Activated CD4-positive, CD25-positive, alpha-beta regulatory T cell (primary cell): ENCODE measurements at regions not wholly inside any gene's neighbourhood (a gene's known extent, or its start where the extent isn't known, plus 50 kb on each side); places are given as distances from the start of the nearest gene placed in this dataset.
"Not testable (repeated sequence)": the region's sequence is repeated elsewhere in the genome, so short reads cannot be mapped to it uniquely, and the experiment has no call there.

Experiments
- DNase-seq, 4 experiments: peaks; one replicate each; lab custom pipeline; 2025; lab: John Stamatoyannopoulos, UW

DNA sequence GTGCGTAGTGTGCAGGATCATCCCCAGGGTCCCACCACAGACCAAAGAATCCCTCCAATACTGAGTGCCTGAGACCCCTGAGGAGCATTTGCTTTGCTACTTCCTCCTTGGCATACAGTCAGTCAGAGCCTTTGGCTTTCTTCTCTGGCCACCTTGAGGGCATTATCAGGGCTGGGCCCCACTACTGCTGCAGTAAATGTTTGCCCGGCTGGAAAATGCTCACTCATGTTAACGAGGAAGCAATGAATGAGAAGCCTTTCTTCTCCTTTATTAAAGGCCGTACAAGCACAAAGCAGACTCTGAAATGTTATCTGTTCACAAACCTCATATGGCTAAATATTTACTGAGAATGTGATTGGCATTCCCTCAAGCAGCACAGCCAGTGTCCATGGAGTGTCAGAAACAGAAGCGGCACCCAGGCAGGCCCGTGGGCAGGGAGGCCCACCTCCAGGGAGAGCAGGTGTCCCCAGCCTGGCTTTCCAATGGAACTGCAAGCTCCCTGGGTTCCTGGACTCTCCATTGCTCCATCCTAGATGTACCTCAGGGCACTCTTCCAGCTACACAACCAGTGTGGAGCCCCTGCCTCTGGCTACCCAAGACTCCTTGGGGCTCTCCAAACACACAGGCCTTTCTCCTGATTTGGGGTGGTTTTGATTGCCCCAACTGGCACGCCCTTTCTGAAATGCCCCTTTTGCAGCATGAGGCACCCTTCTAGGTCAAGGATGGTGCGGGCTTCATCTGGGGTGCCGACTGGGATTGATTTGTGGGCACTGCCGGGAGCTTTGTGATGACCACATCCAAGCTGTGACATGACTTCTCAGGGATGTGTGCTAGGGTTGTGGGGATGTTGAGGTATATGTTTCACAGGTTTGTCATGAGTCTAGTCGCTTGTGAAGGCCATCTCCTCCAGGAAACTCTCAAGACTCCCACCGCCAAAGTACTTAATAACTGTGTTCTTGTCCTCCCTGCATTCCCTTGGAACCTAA lies 195.6 kb downstream of the FAM43A start:
- no peak for DNase-seq

DNA sequence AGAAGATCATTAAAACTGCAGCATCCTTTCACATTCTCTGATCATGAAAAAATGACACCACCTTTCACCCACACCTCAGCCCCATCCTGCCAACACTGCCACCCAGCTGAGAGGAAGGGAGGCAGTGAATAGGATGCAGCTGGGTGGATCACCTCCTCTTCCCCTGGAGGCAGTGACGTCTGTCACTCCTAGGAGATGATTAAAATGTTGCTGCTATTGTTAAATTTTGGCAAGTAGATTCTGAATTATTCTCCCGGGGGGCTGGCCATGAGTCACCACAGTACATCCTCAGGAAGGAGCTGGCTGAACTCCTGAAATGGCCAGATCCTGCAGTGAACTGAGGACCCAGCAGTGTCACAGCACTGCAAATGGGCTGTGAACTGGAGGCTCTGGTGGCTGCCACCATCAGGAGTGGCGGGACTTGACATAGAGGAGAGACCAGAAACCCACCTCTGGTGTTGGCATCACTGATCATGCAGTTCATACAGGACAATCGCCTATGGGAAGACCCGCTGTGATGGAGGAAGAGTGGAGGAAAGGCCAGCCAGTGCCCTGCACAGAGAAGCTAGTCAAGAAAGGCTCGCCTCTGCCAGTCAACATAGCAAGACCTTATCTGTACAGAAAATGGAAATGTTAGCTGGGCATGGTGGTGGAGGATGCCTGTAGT lies 199.1 kb downstream of the FAM43A start:
- no peak for DNase-seq

DNA sequence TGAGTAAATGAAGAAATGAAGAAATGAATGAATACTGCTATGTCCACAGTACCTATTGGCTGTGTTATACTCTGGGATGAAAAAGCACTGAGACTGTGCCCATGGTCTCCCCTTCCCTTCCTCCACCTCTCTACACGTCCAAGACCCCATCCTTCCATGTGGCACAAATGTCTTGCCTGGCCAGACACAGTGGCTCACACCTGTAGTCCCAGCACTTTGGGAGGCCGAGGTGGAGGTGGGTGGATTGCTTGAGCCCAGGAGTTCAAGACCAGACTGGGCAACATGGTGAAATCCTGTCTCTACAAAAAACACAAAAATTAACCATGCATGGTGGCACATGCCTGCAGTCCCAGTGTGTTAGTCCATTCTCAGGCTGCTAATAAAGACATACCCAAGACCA lies 200.1 kb downstream of the FAM43A start:
- DNase-seq = no peak

- no peak for DNase-seq
Observed at GRCh38 chr3:194886836-194887235, 201.2 kb downstream of the FAM43A start.

DNA sequence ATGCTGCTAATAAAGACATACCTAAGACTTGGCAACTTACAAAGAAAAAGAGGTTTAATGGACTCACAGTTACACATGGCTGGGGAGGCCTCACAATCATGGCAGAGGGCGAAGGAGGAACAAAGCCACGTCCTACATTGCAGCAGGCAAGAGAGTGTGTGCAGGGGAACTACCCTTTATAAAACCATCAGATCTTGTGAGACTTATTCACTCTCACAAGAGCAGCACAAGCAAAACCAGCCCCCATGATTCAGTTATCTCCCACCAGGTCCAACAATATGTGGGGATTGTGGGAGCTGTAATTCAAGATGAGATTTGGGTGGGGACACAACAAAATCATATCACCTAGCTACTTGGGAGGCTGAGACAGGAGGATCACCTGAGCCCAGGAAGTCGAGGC lies 202.4 kb downstream of the FAM43A start:
- DNase-seq = not testable (repeated sequence)

GRCh38 chr3:194888916-194889315 lies 203.2 kb downstream of the FAM43A start:
- no peak for DNase-seq

- DNase-seq = no peak
Observed at GRCh38 chr3:194890091-194890490, 204.4 kb downstream of the FAM43A start.

GRCh38 chr3:194893121-194893987 lies 207.7 kb downstream of the FAM43A start:
- no peak for DNase-seq

DNA sequence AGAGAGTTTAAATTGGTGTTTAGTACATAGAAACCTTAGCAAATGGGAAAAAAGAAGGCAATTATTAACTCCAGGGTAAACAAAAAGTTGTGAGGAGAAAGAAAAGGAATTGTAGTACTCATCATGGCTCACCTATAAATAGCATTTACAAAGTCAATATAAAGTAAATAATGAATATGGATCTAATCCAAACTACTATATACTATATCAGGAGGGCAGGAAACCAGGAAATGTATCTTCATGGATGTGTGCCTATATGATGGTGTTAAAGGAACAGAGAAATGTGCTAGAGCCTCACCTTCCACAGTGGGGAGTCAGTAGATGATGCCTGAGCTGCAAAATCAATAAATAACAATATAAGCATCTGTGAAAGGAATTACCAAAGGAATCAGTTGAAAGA lies 208.9 kb downstream of the FAM43A start:
- no peak for DNase-seq

GRCh38 chr3:194900854-194901522 lies 215.3 kb downstream of the FAM43A start:
- DNase-seq = no peak

DNA sequence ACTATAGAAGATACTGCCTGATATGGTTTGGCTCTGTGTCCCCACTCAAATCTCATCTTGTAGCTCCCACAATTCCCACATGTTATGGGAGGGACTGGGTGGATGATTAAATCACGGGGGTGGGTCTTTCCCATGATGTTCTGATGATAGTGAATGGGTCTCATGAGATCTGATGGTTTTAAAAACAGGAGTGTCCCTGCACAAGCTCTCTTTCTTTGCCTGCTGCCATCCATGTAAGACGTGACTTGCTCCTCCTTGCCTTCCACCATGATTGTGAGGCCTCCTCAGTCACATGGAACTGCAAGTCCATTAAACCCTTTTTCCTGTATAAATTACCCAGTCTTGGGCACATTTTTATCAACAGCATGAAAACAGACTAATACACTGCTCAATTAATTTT lies 217.8 kb downstream of the FAM43A start:
- not testable (repeated sequence) for DNase-seq

DNA sequence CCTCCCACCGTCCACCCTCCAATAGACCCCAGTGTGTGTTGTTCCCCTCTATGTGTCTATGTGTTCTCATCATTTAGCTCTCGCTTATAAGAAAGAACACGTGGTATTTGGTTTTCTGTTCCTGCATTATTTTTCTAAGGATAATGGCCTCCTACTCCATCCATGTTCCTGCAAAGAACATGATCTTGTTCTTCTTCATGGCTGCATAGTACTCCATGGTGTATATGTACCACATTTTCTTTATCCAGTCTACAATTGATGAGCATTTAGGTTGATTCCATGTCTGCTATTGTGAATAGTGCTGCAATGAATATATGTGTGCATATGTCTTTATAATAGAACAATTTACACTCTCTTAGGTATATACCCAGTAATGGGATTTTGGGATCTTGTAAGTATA lies 219.3 kb downstream of the FAM43A start:
- not testable (repeated sequence) for DNase-seq

- no peak for DNase-seq
Observed at GRCh38 chr3:194905696-194906095, 220.0 kb downstream of the FAM43A start.

GRCh38 chr3:194906229-194906629 lies 220.5 kb downstream of the FAM43A start:
- DNase-seq = no peak

DNA sequence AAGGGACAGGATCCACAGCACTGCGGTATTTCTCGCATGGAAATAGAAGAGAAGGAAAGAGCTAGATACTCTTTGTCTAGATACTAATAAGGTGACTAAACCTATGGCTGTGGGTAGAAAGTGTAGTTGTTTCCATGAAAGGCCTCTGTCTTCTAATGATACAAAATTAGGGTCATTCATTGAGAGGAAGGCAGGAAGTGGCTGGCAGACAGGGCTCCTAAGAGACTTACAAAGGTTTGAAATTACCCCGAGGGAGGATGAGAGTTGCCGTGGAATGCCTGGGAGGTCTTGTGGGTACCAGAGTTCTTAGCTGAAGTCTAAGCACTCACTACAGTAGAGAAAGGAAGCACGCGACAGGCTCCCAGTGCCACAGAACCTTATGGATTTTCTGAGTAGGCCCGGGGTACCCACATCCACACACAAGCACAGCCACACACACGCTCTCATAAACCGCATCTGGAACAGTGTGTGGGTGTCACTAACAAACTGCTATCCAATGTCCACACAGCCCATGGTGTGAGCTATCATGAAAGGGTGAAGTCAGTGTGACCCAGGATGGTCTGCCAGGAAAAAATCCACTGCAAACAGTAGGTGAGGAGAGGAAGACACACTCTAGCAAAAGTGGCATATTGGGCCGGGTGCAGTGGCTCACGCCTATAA lies 221.4 kb downstream of the FAM43A start:
- DNase-seq = no peak

GRCh38 chr3:194907811-194908210 lies 222.1 kb downstream of the FAM43A start:
- no peak for DNase-seq

DNA sequence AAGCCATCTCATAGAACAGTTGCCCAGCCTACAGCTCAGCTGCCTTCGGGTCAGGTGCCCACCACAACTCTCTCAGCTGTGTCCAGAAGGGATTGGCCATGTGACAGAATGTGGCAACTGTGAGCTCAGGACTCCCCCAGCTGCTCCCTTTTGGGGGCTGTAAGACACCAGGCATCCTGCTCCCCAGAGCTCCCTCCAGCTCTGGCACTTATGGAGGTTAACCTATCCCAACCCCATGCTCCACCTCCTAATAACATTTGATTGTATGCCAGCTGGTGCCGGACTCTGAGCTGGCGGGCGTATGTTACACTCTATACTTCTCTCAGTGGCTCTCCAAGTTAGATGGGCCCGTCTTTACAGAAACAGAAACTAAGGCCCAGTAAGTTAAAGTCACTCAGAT lies 222.8 kb downstream of the FAM43A start:
- DNase-seq = no peak

GRCh38 chr3:194908972-194909371 lies 223.3 kb downstream of the FAM43A start:
- DNase-seq = no peak

GRCh38 chr3:194910414-194910984 lies 224.8 kb downstream of the FAM43A start:
- DNase-seq = no peak

DNA sequence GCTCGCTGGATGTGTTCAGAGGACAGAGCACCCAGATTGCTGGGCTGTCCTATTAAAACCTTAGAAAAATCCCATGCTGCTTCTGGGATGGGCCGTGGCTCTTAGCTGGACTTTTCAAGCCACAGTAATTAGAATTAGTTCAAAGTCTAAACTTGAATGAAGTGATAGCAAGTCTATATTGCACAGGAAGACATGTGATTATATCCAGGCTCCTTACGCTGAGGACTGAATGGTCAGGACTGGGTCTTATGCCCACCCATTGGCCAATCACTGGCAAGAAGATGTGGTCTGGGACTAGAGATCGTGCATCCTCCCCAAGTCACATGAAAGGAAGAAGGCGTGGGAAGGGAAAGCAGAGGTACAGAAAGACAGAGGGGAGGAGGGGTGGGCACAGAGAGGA lies 227.6 kb downstream of the FAM43A start:
- no peak for DNase-seq

DNA sequence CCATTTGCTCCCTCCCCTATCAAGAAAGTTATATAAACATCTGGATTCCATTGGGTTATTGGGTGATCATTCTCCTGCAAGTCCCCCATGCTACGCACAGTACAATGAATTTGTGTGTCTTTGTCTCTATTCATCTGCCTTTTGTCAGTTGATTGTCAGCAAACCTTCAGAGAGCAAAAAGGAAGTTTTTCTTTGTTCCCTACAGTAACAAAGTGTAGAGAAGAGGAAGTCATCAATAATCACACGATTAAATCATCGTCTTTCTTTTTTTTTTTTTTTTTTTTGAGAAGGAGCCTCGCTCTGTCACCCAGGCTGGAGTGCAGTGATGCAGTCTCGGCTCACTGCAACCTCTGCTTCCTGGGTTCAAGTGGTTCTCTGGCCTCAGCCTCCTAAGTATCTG lies 239.2 kb downstream of the FAM43A start:
- not testable (repeated sequence) for DNase-seq
